ENCODE measurements at regions not wholly inside any gene's neighbourhood (a gene's known extent, or its start where the extent isn't known, plus 50 kb on each side); places are given as distances from the start of the nearest gene placed in this dataset.

GRCh38 chr22:22346401-22347107, 102.0 kb downstream of the VPREB1 start:
- H3K4me3 ChIP-seq: no peak overlapping the region
- TF ChIP-seq CTCF (IDR thresholded peaks at IDR 0.05): no peak

GRCh38 chr22:22348127-22348814, 103.7 kb downstream of the VPREB1 start:
- no peaks in the 10 kb centered on the region for H3K9me3 ChIP-seq
- no peaks in the 10 kb centered on the region for H3K4me1 ChIP-seq
- no peak for DNase-seq (ENCODE audit: low spot score)
- H3K27ac ChIP-seq: no peak overlapping the region
- TF ChIP-seq CTCF (IDR thresholded peaks at IDR 0.05): no peak
- H3K27me3 ChIP-seq: no peaks in the 10 kb centered on the region
- H3K36me3 ChIP-seq: no peaks in the 10 kb centered on the region
- no peak overlapping the region for H3K4me3 ChIP-seq

More at GRCh38 chr22:22346401-22347107, 102.0 kb downstream of the VPREB1 start:
- DNase-seq (ENCODE audit: low spot score): no peak
- no peaks in the 10 kb centered on the region for H3K4me1 ChIP-seq
- no peaks in the 10 kb centered on the region for H3K9me3 ChIP-seq
- H3K36me3 ChIP-seq: no peaks in the 10 kb centered on the region
- H3K27me3 ChIP-seq: no peaks in the 10 kb centered on the region
- no peak overlapping the region for H3K27ac ChIP-seq

GRCh38 chr22:22348815-22349454, 104.3 kb downstream of the VPREB1 start:
- H3K36me3 ChIP-seq: no peaks in the 10 kb centered on the region
- H3K27me3 ChIP-seq: no peaks in the 10 kb centered on the region
- no peak overlapping the region for H3K4me3 ChIP-seq
- H3K9me3 ChIP-seq: no peaks in the 10 kb centered on the region
- no peak overlapping the region for H3K27ac ChIP-seq
- DNase-seq (ENCODE audit: low spot score): no peak
- H3K4me1 ChIP-seq: no peaks in the 10 kb centered on the region
- TF ChIP-seq CTCF (IDR thresholded peaks at IDR 0.05): no peak

GRCh38 chr22:22349455-22349836, 104.9 kb downstream of the VPREB1 start:
- TF ChIP-seq CTCF (IDR thresholded peaks at IDR 0.05): no peak
- no peaks in the 10 kb centered on the region for H3K27me3 ChIP-seq
- no peak for DNase-seq (ENCODE audit: low spot score)
- H3K27ac ChIP-seq: no peak overlapping the region
- no peak overlapping the region for H3K4me3 ChIP-seq
- H3K9me3 ChIP-seq: no peaks in the 10 kb centered on the region
- no peaks in the 10 kb centered on the region for H3K36me3 ChIP-seq
- H3K4me1 ChIP-seq: no peaks in the 10 kb centered on the region

- H3K36me3 ChIP-seq: no peaks in the 10 kb centered on the region
- no peak overlapping the region for H3K27ac ChIP-seq
- no peak for DNase-seq (ENCODE audit: low spot score)
- H3K4me3 ChIP-seq: no peak overlapping the region
- no peaks in the 10 kb centered on the region for H3K27me3 ChIP-seq
- no peaks in the 10 kb centered on the region for H3K9me3 ChIP-seq
- no peak for TF ChIP-seq CTCF (IDR thresholded peaks at IDR 0.05)
- H3K4me1 ChIP-seq: no peaks in the 10 kb centered on the region
These were observed 106.8 kb downstream of the VPREB1 start for GRCh38 chr22:22351366-22351765.
